ENCODE measurements at regions not wholly inside any gene's neighbourhood (a gene's known extent, or its start where the extent isn't known, plus 50 kb on each side); places are given as distances from the start of the nearest gene placed in this dataset.

DNA sequence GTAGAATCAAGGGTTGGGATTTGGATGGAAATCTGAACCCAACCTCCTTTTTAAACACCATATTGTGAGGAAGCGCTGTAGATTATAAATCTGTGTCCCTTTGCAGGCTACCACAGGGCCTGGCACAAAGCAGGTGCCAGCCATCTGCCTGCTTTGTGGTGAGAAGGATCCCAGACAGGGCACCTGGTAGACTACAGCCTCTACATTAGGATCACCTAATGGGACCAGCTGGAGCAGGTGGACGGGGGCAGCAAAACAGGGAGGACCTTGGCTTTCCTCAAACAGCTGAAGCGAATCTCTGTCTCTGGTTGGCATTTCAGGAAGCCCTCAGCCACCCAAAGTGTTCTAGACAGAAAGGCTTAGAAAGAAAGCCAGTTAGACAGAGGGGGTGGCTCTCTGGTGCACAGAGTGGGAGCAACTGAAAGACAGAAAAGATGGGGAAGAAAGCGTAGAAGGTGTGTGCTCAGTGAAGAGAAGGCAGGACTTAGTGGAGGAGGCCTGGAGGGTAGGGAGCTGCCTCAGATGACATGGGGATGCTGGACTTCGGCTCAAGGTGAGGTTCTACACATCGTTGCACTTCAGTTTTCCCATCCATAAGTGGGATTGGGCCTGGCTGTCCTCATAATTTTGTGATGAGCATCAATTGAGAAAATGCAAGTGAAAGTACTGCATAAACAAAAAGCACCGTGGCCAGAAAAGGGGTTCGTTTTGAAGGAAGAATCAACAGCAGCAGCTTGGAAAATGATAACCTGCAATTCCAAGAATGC is 350.8 kb downstream of the CYRIA start:
- no peak for DNase-seq

DNA sequence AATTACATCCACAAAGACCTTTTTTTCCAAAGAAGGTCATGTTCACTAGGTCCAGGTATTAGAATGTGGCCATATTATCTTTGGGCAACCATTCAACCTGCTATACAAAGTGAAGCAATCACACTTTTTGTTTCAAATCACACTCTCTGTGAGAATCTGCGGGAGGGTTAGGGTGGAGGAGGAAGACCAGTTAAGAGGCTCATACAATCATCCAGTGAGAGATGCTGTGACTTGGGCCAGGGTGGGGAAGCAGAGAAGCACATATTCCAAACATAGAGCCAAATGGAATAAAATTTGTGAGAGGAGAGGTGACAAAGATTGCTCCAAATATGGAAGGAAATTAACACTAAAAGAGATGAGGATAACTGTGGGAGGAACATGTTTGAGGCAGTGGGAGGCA is 351.6 kb downstream of the CYRIA start:
- DNase-seq: no peak

GRCh38 chr2:16313235-16313975 is 352.2 kb downstream of the CYRIA start:
- DNase-seq: no peak

- DNase-seq: no peak
These were observed 352.9 kb downstream of the CYRIA start for GRCh38 chr2:16312771-16313170.

- no peak for DNase-seq
These were observed 353.9 kb downstream of the CYRIA start for GRCh38 chr2:16311521-16312440.

DNA sequence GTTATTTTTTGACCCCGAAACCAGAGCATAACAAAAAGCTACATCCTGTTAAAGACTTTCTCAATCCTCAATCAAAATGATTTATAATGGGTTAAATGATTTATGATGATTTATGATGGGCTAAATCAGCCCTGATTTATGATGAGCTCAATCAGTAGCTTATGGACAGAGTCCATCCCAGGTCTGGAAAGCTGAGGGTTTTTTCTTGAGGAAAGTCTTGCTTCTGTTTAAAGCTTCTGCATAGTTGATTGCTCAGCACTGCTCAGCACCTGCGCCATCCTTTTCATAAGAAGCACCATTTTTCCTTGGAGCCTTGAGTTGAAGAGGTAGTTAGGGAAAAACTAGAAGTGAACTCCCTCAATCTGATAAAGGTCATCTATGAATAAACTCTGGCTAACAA is 356.8 kb downstream of the CYRIA start:
- no peak for DNase-seq

GRCh38 chr2:16304876-16305590 is 360.6 kb downstream of the CYRIA start:
- DNase-seq: no peak

GRCh38 chr2:16303761-16304160 is 361.9 kb downstream of the CYRIA start:
- no peak for DNase-seq

DNA sequence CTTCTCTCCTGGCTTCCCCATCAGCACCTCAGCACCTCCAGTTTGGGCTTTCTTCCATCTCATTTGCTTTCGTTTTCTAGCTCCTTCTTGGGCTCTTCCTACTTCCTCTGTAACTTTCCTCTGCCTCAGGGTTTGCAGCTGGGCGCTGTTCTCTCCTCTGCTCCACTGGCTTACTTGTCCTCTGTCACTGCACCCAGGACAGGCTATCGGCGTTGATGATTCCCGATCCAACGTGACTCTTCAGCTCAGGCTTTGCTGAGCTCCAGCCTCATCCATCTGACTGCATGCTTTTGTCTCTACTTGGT is 362.4 kb downstream of the CYRIA start:
- no peak for DNase-seq

GRCh38 chr2:16302431-16303272 is 362.3 kb downstream of the MYCN start:
- no peak for DNase-seq

- DNase-seq: no peak
These were observed 361.6 kb downstream of the MYCN start for GRCh38 chr2:16301961-16302360.

DNA sequence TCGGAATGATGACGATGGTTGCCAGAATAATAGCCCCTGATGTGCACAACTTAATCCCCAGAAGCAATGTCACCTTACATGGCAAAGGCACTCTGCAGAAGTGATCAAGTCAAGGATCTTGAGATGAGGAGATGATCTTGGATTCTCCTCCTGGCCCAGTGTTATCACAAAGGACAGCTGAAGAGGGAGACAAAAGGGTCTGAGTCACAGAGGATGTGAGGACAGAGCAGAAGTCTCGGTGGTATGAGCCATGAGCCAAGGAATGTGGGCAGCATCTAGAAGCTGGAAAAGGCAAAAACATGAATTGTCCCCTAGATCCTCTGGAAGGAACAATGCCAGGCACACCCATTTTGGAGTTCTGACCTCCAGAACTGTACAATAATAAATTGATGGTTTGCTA is 358.5 kb downstream of the MYCN start:
- no peak for DNase-seq

- DNase-seq: no peak
These were observed 356.2 kb downstream of the MYCN start for GRCh38 chr2:16296331-16297250.

- DNase-seq: no peak
These were observed 355.6 kb downstream of the MYCN start for GRCh38 chr2:16296038-16296290.

GRCh38 chr2:16294791-16295190 is 354.4 kb downstream of the MYCN start:
- DNase-seq: no peak

GRCh38 chr2:16293871-16294270 is 353.5 kb downstream of the MYCN start:
- no peak for DNase-seq

GRCh38 chr2:16293398-16293797 is 353.0 kb downstream of the MYCN start:
- no peak for DNase-seq

- no peak for DNase-seq
These were observed 351.6 kb downstream of the MYCN start for GRCh38 chr2:16291731-16292550.

- DNase-seq: no peak
These were observed 350.9 kb downstream of the MYCN start for GRCh38 chr2:16291226-16291625.

DNA sequence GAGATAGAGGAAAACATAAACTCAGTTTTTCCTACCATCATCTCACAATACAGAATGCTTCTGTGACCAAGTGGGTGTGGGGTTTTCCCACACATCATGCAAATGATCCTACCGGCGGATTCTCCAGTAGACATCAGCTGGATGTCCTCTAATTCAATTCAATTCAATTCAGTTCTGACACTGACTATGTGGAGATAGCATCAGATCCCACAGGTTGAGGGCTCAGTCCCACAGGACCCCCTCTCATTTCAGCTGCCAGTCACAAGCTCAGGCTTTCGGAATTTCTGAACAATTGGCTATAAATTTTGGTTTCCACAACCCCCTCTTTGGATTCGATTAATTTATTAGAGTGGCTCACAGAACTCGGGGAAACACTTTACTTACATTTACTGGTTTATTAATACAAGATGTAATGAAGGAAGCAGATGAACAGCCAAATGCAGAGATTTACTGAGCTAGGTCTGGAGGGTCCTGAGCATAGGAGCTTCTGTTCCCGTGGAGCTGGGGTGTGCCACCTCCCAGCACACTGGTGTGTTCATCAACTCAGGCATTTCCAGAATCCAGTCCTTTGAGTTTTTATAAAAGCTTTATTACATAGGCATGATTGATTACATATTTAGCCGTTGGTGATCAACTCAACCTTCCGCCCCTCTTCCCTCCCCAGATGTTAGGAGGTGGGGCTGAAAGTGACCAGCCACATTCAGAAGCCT is 350.1 kb downstream of the MYCN start:
- no peak for DNase-seq

Measured in NCI-H1105 (cell line).